IMR-90 (cell line): ENCODE measurements at regions not wholly inside any gene's neighbourhood (a gene's known extent, or its start where the extent isn't known, plus 50 kb on each side); places are given as distances from the start of the nearest gene placed in this dataset.

Experiments
- ATAC-seq: fragments of 200-7000 bp; cut with Tn5 transposase; 2 replicates; pipeline ENCODE4 v1.9.1; 2020; ENCODE audit warnings: low read depth, mild to moderate bottlenecking, moderate library complexity
- BruUV-seq: library from RNA; stranded (reverse); fragments of 400-500 nt; replicated peaks from 2 replicates; lab custom pipeline; 2021; lab: Mats Ljungman, UMichigan
- CTCF ChIA-PET: fragments of 300-600 bp; formaldehyde crosslinking; extraction: SDS; loops from one replicate; lab custom pipeline; 2021; ENCODE audit warnings: antibody characterized with exemption; lab: Yijun Ruan, JAX
- POLR2A ChIA-PET: fragments of 300-600 bp; sonication (Branson Sonifier 250); formaldehyde crosslinking; loops from one replicate; lab custom pipeline; 2022; ENCODE audit warnings: antibody characterized with exemption; ENCODE audit not compliant: unreplicated experiment; lab: Charles Lee
- DNase-seq: peaks from one replicate; pipeline ENCODE4 v3.0.0; 2013
- H2AFZ ChIP-seq: replicated peaks from 2 replicates; pipeline ENCODE3; 2013; ENCODE audit warnings: low read length, mild to moderate bottlenecking; ENCODE audit not compliant: poor library complexity
- H2AK5ac ChIP-seq: 2 replicates; pipeline ENCODE4 v1.6.1; 2013; ENCODE audit warnings: low read depth, low read length, inconsistent platforms
- H2AK9ac ChIP-seq: replicated peaks from 2 replicates; pipeline ENCODE3; 2013; ENCODE audit warnings: mild to moderate bottlenecking, low read depth, low read length, moderate library complexity; ENCODE audit not compliant: poor library complexity
- H2BK120ac ChIP-seq: 2 replicates; pipeline ENCODE4 v1.6.1; 2013; ENCODE audit warnings: low read depth, low read length, inconsistent platforms
- H2BK15ac ChIP-seq: 3 replicates; pipeline ENCODE4 v1.6.1; 2013; ENCODE audit warnings: low read depth, low read length, inconsistent platforms
- H2BK20ac ChIP-seq: 2 replicates; pipeline ENCODE4 v1.6.1; 2013; ENCODE audit warnings: low read depth, mild to moderate bottlenecking, inconsistent platforms, low read length, moderate library complexity
- H2BK5ac ChIP-seq: 2 replicates; pipeline ENCODE4 v1.6.1; 2013; ENCODE audit warnings: mild to moderate bottlenecking, low read depth, low read length, inconsistent platforms; ENCODE audit not compliant: poor library complexity, severe bottlenecking
- H3K14ac ChIP-seq: replicated peaks from 2 replicates; pipeline ENCODE4 v1.6.1; 2013; ENCODE audit warnings: low read depth, low read length, inconsistent platforms
- H3K18ac ChIP-seq: 2 replicates; pipeline ENCODE4 v1.6.1; 2013; ENCODE audit warnings: low read depth, low read length, control low read depth
- H3K23ac ChIP-seq: 2 replicates; pipeline ENCODE4 v1.6.1; 2013; ENCODE audit warnings: low read depth, low read length, inconsistent platforms
- H3K27ac ChIP-seq: 2 replicates; pipeline ENCODE4 v1.5.1; 2013; ENCODE audit warnings: mild to moderate bottlenecking, control low read depth, low read length; ENCODE audit not compliant: insufficient read depth
- H3K27me3 ChIP-seq: 2 replicates; pipeline ENCODE4 v1.6.1; 2013; ENCODE audit warnings: low read length; ENCODE audit not compliant: control insufficient read depth, insufficient read depth
- H3K36me3 ChIP-seq: 2 replicates; pipeline ENCODE4 v1.6.1; 2013; ENCODE audit warnings: low read length, mixed read lengths; ENCODE audit not compliant: control insufficient read depth, insufficient read depth
- H3K4ac ChIP-seq: 2 replicates; pipeline ENCODE4 v1.6.1; 2013; ENCODE audit warnings: low read depth, low read length, inconsistent platforms
- H3K4me1 ChIP-seq: 2 replicates; pipeline ENCODE4 v1.6.1; 2013; ENCODE audit warnings: low read length, mixed read lengths; ENCODE audit not compliant: control insufficient read depth, insufficient read depth
- H3K4me2 ChIP-seq: 2 replicates; pipeline ENCODE4 v1.6.1; 2013; ENCODE audit warnings: low read depth, mild to moderate bottlenecking, control low read depth, low read length, moderate library complexity
- H3K4me3 ChIP-seq: 2 replicates; pipeline ENCODE4 v1.5.1; 2013; ENCODE audit warnings: low read depth, mild to moderate bottlenecking, control low read depth, low read length, moderate library complexity; ENCODE audit not compliant: insufficient read depth
- H3K56ac ChIP-seq: 2 replicates; pipeline ENCODE4 v1.6.1; 2013; ENCODE audit warnings: low read length, inconsistent platforms; ENCODE audit not compliant: insufficient read depth; ENCODE audit errors: extremely low read depth
- H3K79me1 ChIP-seq, 2 experiments: 2 replicates each; pipeline ENCODE4 v1.6.1; 2013; ENCODE audit warnings: low read length in 2 of 2, inconsistent platforms in 1 of 2, low read depth in 1 of 2
- H3K9ac ChIP-seq: 2 replicates; pipeline ENCODE4 v1.6.1; 2013; ENCODE audit warnings: low read depth, low read length, control low read depth
- H3K9me1 ChIP-seq: 2 replicates; pipeline ENCODE4 v1.6.1; 2013; ENCODE audit warnings: low read length, inconsistent platforms; ENCODE audit not compliant: insufficient read depth
- H3K9me3 ChIP-seq: 2 replicates; pipeline ENCODE4 v1.6.1; 2013; ENCODE audit warnings: low read length; ENCODE audit not compliant: control insufficient read depth, insufficient read depth
- H4K20me1 ChIP-seq: 2 replicates; pipeline ENCODE4 v1.6.1; 2013; ENCODE audit warnings: low read length, inconsistent platforms; ENCODE audit not compliant: insufficient read depth
- H4K5ac ChIP-seq: 2 replicates; pipeline ENCODE4 v1.6.1; 2013; ENCODE audit warnings: mild to moderate bottlenecking, low read depth, low read length, control low read depth
- H4K8ac ChIP-seq, 2 experiments: 2 replicates each; pipeline ENCODE4 v1.6.1; 2013; ENCODE audit warnings: low read depth in 2 of 2, low read length in 2 of 2, control low read depth in 1 of 2, inconsistent platforms in 1 of 2
- H4K91ac ChIP-seq: 2 replicates; pipeline ENCODE4 v1.6.1; 2013; ENCODE audit warnings: low read depth, low read length, inconsistent platforms; ENCODE audit not compliant: insufficient read depth
- BHLHE40 ChIP-seq: fragments of 150-350 bp; IDR thresholded peaks from 2 replicates; pipeline ENCODE4 v1.6.1; 2016; ENCODE audit warnings: mild to moderate bottlenecking, low read depth, low read length
- CEBPB ChIP-seq: IDR thresholded peaks from 2 replicates; pipeline ENCODE4 v1.6.1; 2012; ENCODE audit warnings: low read depth, low read length, improper control_type of control experiment
- CHD1 ChIP-seq: IDR thresholded peaks from 2 replicates; pipeline ENCODE4 v1.6.1; 2012; ENCODE audit warnings: low read depth, low read length, improper control_type of control experiment
- FOS ChIP-seq: fragments of 150-350 bp; IDR thresholded peaks from 2 replicates; pipeline ENCODE4 v1.6.1; 2016; ENCODE audit warnings: low read depth, low read length
- MAFK ChIP-seq: IDR thresholded peaks from 2 replicates; pipeline ENCODE4 v1.6.1; 2012; ENCODE audit warnings: low read depth, low read length, improper control_type of control experiment
- MAZ ChIP-seq: IDR thresholded peaks from 2 replicates; pipeline ENCODE4 v1.6.1; 2012; ENCODE audit warnings: low read depth, mild to moderate bottlenecking, low read length, improper control_type of control experiment, moderate library complexity, borderline replicate concordance
- MXI1 ChIP-seq: IDR thresholded peaks from 2 replicates; pipeline ENCODE4 v1.6.1; 2012; ENCODE audit warnings: low read depth, mild to moderate bottlenecking, low read length, moderate library complexity, borderline replicate concordance
- NFE2L2 ChIP-seq: fragments of 150-350 bp; IDR thresholded peaks from 2 replicates; pipeline ENCODE4 v1.6.1; 2016; ENCODE audit warnings: low read depth, mild to moderate bottlenecking, low read length
- POLR2A ChIP-seq: IDR thresholded peaks from 2 replicates; pipeline ENCODE4 v1.6.1; 2012; ENCODE audit warnings: mild to moderate bottlenecking, low read depth, low read length
- RAD21 ChIP-seq: IDR thresholded peaks from 2 replicates; pipeline ENCODE4 v1.6.1; 2012; ENCODE audit warnings: low read length, improper control_type of control experiment
- RCOR1 ChIP-seq: IDR thresholded peaks from 2 replicates; pipeline ENCODE4 v1.6.1; 2012; ENCODE audit warnings: mild to moderate bottlenecking, low read length, improper control_type of control experiment; ENCODE audit not compliant: insufficient replicate concordance
- RFX5 ChIP-seq: IDR thresholded peaks from 2 replicates; pipeline ENCODE4 v1.8.0; 2012; ENCODE audit warnings: low read depth, mild to moderate bottlenecking, low read length, moderate library complexity
- SMC3 ChIP-seq: fragments of 150-350 bp; IDR thresholded peaks from 2 replicates; pipeline ENCODE4 v1.6.1; 2016; ENCODE audit warnings: low read depth, mild to moderate bottlenecking, antibody characterized with exemption, low read length, moderate library complexity
- dilution Hi-C: fragments of 300-500 bp; cut with HindIII; formaldehyde crosslinking; loops from one replicate; pipeline ENCODE4 v1.14.3; 2018; ENCODE audit warnings: low sequenced_read_pairs; ENCODE audit not compliant: unreplicated experiment
- in situ Hi-C: fragments of 300-500 bp; cut with MboI; formaldehyde crosslinking; loops from 3 replicates; pipeline ENCODE4 v1.14.3; 2019; ENCODE audit warnings: low sequenced_read_pairs, inconsistent platforms, mixed read lengths
- intact Hi-C: fragments of 100-400 bp; cut with micrococcal nuclease; formaldehyde crosslinking; loops from 2 replicates; pipeline ENCODE4 v1.10.0; 2022
- TF ChIP-seq, protein P1 (sequence below): conservative IDR thresholded peaks from 2 replicates; pipeline ENCODE4 v1.5.1; 2012; ENCODE audit warnings: mild to moderate bottlenecking, low read depth, low read length, improper control_type of control experiment
- TF ChIP-seq, protein P2 (sequence below): fragments of 150-350 bp; IDR thresholded peaks from 2 replicates; pipeline ENCODE4 v1.6.1; 2016; ENCODE audit warnings: low read depth, mild to moderate bottlenecking, low read length, moderate library complexity, borderline replicate concordance
- TF ChIP-seq, protein P3 (sequence below): fragments of 150-350 bp; IDR thresholded peaks from 2 replicates; pipeline ENCODE4 v1.6.1; 2017; ENCODE audit warnings: mild to moderate bottlenecking, antibody characterized with exemption, low read length, low read depth

DNA sequence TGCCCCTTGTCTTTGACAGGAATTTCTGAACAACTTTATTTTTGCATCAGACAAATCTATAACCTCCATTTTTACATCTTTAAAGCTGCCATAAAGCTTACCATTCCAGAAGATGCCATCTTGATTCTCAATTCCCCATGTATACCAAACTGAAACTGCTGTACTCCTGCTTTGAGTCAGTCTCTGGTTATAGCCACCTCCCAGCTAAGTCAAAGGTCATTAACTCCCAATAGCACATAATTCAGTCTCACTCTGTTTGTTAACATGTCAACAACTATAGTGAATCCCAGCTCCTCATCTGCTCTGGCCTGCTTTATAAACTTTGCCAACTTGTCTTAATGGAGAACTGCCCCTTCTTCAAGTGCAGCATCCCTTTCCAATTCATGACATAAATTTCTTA lies 343.6 kb downstream of the FRK start:
- Histone ChIP-seq H3K4me2 (no peak overlapping the region), H3K4me3 (no peak overlapping the region), H3K9ac (no peak overlapping the region), H3K18ac (no peak overlapping the region), H4K91ac (no peak overlapping the region), H3K9me1 (no peaks in the 10 kb centered on the region), H3K79me1 (no peaks in the 10 kb centered on the region), H2BK20ac (no peak overlapping the region), H2AFZ (no peak overlapping the region), H3K56ac (no peak overlapping the region), H2BK120ac (no peak overlapping the region), H3K36me3 (no peaks in the 10 kb centered on the region), H3K14ac (no peak overlapping the region), H3K23ac (no peak overlapping the region), H3K27ac (no peak overlapping the region), H3K4me1 (no peaks in the 10 kb centered on the region), H2BK5ac (no peak overlapping the region), H2BK15ac (no peak overlapping the region), H2AK9ac (no peak overlapping the region), H4K8ac (no peak overlapping the region), H3K4ac (no peak overlapping the region), H4K5ac (no peak overlapping the region), H3K9me3 (peaks cover 2% of the 10 kb centered on the region; the same call in 1 of the 2 replicates), H4K20me1 (no peaks in the 10 kb centered on the region), H3K27me3 (no peaks in the 10 kb centered on the region), H2AK5ac (no peak overlapping the region)
- intact Hi-C loops, result no loop called here
- DNase-seq, result no peak
- TF ChIP-seq RCOR1 (no peak), CEBPB (no peak), NFE2L2 (no peak), FOS (no peak), MXI1 (no peak), CHD1 (no peak), RFX5 (no peak), MAFK (no peak), MAZ (no peak), BHLHE40 (no peak), RAD21 (no peak), SMC3 (no peak), POLR2A (no peak)
- TF ChIP-seq, protein P1, sequence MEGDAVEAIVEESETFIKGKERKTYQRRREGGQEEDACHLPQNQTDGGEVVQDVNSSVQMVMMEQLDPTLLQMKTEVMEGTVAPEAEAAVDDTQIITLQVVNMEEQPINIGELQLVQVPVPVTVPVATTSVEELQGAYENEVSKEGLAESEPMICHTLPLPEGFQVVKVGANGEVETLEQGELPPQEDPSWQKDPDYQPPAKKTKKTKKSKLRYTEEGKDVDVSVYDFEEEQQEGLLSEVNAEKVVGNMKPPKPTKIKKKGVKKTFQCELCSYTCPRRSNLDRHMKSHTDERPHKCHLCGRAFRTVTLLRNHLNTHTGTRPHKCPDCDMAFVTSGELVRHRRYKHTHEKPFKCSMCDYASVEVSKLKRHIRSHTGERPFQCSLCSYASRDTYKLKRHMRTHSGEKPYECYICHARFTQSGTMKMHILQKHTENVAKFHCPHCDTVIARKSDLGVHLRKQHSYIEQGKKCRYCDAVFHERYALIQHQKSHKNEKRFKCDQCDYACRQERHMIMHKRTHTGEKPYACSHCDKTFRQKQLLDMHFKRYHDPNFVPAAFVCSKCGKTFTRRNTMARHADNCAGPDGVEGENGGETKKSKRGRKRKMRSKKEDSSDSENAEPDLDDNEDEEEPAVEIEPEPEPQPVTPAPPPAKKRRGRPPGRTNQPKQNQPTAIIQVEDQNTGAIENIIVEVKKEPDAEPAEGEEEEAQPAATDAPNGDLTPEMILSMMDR, result no peak
- TF ChIP-seq, protein P2, sequence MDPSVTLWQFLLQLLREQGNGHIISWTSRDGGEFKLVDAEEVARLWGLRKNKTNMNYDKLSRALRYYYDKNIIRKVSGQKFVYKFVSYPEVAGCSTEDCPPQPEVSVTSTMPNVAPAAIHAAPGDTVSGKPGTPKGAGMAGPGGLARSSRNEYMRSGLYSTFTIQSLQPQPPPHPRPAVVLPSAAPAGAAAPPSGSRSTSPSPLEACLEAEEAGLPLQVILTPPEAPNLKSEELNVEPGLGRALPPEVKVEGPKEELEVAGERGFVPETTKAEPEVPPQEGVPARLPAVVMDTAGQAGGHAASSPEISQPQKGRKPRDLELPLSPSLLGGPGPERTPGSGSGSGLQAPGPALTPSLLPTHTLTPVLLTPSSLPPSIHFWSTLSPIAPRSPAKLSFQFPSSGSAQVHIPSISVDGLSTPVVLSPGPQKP, result no peak
- TF ChIP-seq, protein P3, sequence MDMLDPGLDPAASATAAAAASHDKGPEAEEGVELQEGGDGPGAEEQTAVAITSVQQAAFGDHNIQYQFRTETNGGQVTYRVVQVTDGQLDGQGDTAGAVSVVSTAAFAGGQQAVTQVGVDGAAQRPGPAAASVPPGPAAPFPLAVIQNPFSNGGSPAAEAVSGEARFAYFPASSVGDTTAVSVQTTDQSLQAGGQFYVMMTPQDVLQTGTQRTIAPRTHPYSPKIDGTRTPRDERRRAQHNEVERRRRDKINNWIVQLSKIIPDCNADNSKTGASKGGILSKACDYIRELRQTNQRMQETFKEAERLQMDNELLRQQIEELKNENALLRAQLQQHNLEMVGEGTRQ, result no peak
- CTCF ChIA-PET, result no interaction called here
- POLR2A ChIA-PET, result interaction anchor here (0.6 kb wide), 1 partner anchor 9 kb away, joined by 7 read pairs; no protein-coding TSS in a partner anchor
- BruUV-seq, result no TSS peak
- in situ Hi-C loops, result no loop called here
- dilution Hi-C loops, result no loop called here
- no peak for ATAC-seq
